ENCODE measurements at regions not wholly inside any gene's neighbourhood (a gene's known extent, or its start where the extent isn't known, plus 50 kb on each side); places are given as distances from the start of the nearest gene placed in this dataset.
"Not testable (repeated sequence)": the region's sequence is repeated elsewhere in the genome, so short reads cannot be mapped to it uniquely, and the experiment has no call there.

DNA sequence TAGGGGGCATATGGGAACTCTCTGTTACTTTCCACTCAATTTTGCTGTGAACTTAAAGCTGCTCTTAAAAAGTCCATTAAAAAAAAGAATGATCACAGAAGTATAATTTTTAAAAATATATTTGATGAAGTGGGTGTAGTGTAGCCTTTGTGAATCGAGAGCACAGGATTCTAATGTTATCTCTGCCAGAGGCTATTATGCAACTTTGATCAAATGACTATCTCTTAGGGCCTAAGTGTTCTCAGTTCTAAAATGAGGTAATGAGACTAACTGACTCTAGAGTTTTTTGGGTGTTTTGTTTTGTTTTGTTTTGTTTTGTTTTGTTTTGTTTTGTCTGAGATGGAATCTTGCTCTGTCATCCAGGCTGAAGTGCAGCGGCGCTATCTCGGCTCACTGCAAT is 143.2 kb downstream of the FAM72B start:
- TF ChIP-seq CTCF (conservative IDR thresholded peaks at IDR 0.05; ENCODE audit: low read length); EZH2phosphoT487 (IDR thresholded peaks at IDR 0.05; ENCODE audit: borderline replicate concordance): not testable (repeated sequence)

Measured in Loucy (cell line).